ENCODE measurements at regions not wholly inside any gene's neighbourhood (a gene's known extent, or its start where the extent isn't known, plus 50 kb on each side); places are given as distances from the start of the nearest gene placed in this dataset.

DNA sequence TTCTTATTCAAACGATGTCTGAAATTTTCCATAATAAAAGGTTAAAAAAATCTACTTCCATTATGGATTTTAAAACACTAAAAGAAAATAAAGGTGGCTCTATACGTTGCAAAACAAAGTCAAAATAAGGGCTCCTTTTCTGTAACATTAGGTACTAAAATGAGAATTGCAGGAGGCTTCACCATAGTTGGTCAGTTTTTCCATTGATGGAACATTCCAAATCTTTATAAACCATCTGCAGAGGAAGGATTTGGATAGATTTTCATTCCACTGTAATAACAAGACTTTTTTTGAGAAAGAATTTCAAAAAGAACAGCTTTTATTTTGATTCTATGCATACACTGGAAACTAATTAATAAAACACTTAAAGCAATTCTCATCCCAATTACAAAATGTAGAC, 145.6 kb downstream of the LURAP1L start:
- no peaks in the 10 kb centered on the region for H3K9me3 ChIP-seq
- no peaks in the 10 kb centered on the region for H3F3A ChIP-seq (replicated peaks; ENCODE audit: insufficient read depth)
- H4K20me1 ChIP-seq (ENCODE audit: insufficient read depth), result no peaks in the 10 kb centered on the region
- H3K9me2 ChIP-seq, result no peaks in the 10 kb centered on the region
- 63% methylated on average over 2 of the region's 2 CpGs for WGBS (ENCODE audit: low lambda C conversion rate)
- DNase-seq, result no peak
- no peak overlapping the region for H2AFZ ChIP-seq (ENCODE audit: low read depth)
- H3K27ac ChIP-seq (ENCODE audit: low read depth in 2 of 2, low read length in 1 of 2), result no peak overlapping the region
- H3K4me2 ChIP-seq, result no peak overlapping the region
- no peak for TF ChIP-seq RCOR1 (IDR thresholded peaks at IDR 0.05; ENCODE audit: low read length)
- no peak for TF ChIP-seq CHD2 (IDR thresholded peaks at IDR 0.05; ENCODE audit: low read length, partially characterized antibody)
- TF ChIP-seq FOSL2 (IDR thresholded peaks at IDR 0.05; ENCODE audit: borderline replicate concordance, low read depth), result no peak
- no peak for TF ChIP-seq TAF1 (IDR thresholded peaks at IDR 0.05; ENCODE audit: borderline replicate concordance, low read depth, low read length)
- TF ChIP-seq RAD21 (IDR thresholded peaks at IDR 0.05; ENCODE audit: low read length), result no peak
- no peak for TF ChIP-seq MAX (IDR thresholded peaks at IDR 0.05; ENCODE audit: low read depth)
- TF ChIP-seq NRF1 (IDR thresholded peaks at IDR 0.05; ENCODE audit: low read depth, low read length), result no peak
- no peak for TF ChIP-seq ZBTB33 (IDR thresholded peaks at IDR 0.05; ENCODE audit: borderline replicate concordance, low read depth)
- TF ChIP-seq EZH2phosphoT487 (IDR thresholded peaks at IDR 0.05; ENCODE audit: borderline replicate concordance, low read depth), result no peak
- TF ChIP-seq CTCF (IDR thresholded peaks at IDR 0.05), result no peak
- no peak for TF ChIP-seq POLR2AphosphoS5 (IDR thresholded peaks at IDR 0.05; ENCODE audit: low read depth, low read length)
- no peaks in the 10 kb centered on the region; a peak in 1 of 4 replicates for H3K4me1 ChIP-seq (ENCODE audit: control insufficient read depth in 1 of 2, insufficient read depth in 2 of 2, low read depth in 1 of 2, low read length in 1 of 2)
- H3K36me3 ChIP-seq (replicated peaks in 1 of 2; ENCODE audit: control insufficient read depth in 1 of 2, insufficient read depth in 2 of 2, low read length in 1 of 2), result no peaks in the 10 kb centered on the region
- H3K9ac ChIP-seq, result no peak overlapping the region
- H3K4me3 ChIP-seq (ENCODE audit: low read depth in 2 of 2, low read length in 1 of 2), result no peak overlapping the region
- H3K79me2 ChIP-seq (ENCODE audit: insufficient read depth), result no peaks in the 10 kb centered on the region
- H3K27me3 ChIP-seq (ENCODE audit: insufficient read depth), result no peaks in the 10 kb centered on the region
- ChIA-PET CTCF (no interaction called here), POLR2A (no interaction called here)

DNA sequence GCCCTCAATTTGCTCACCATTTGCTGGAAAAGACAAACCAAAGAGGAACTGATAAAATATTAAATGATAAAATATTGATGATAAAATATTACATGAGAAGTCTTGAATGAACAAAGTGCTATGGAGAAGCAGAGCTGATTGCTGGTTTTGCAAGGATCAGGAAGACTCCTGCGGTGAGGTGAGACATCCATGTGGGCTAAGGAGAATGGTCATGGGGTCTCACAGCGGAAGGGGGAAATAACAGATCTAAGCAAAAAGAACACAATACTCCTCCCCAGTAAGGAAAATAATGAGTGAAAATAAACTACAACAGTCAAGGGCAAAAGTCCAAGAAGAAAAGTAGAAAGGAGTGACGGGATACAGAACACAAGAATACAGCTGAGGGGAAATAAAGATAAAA, 146.8 kb downstream of the LURAP1L start:
- POLR2A ChIA-PET, result no interaction called here
- H3K79me2 ChIP-seq (ENCODE audit: insufficient read depth), result no peaks in the 10 kb centered on the region
- no peaks in the 10 kb centered on the region for H3K36me3 ChIP-seq (replicated peaks in 1 of 2; ENCODE audit: control insufficient read depth in 1 of 2, insufficient read depth in 2 of 2, low read length in 1 of 2)
- no peak overlapping the region for H2AFZ ChIP-seq (ENCODE audit: low read depth)
- no peaks in the 10 kb centered on the region for H4K20me1 ChIP-seq (ENCODE audit: insufficient read depth)
- no peaks in the 10 kb centered on the region for H3K4me1 ChIP-seq (ENCODE audit: control insufficient read depth in 1 of 2, insufficient read depth in 2 of 2, low read depth in 1 of 2, low read length in 1 of 2)
- no peak overlapping the region for H3K4me3 ChIP-seq (ENCODE audit: low read depth in 2 of 2, low read length in 1 of 2)
- H3K9me2 ChIP-seq, result no peaks in the 10 kb centered on the region
- DNase-seq, result no peak
- no peak overlapping the region for H3K9ac ChIP-seq
- H3K27me3 ChIP-seq (ENCODE audit: insufficient read depth), result no peaks in the 10 kb centered on the region
- H3K27ac ChIP-seq (ENCODE audit: low read depth in 2 of 2, low read length in 1 of 2), result no peak overlapping the region
- WGBS (ENCODE audit: low lambda C conversion rate), result 99% methylated on average over 3 of the region's 3 CpGs
- CTCF ChIA-PET, result interaction anchor here (0.9 kb wide), 1 partner anchor 113 kb away, joined by 3 read pairs; no protein-coding TSS in a partner anchor
- H3K9me3 ChIP-seq, result no peaks in the 10 kb centered on the region
- H3F3A ChIP-seq (replicated peaks; ENCODE audit: insufficient read depth), result no peaks in the 10 kb centered on the region
- no peak overlapping the region for H3K4me2 ChIP-seq
- TF ChIP-seq NRF1 (IDR thresholded peaks at IDR 0.05; ENCODE audit: low read depth, low read length), result no peak
- no peak for TF ChIP-seq RCOR1 (IDR thresholded peaks at IDR 0.05; ENCODE audit: low read length)
- TF ChIP-seq TAF1 (IDR thresholded peaks at IDR 0.05; ENCODE audit: borderline replicate concordance, low read depth, low read length), result no peak
- TF ChIP-seq FOXJ3 (CRISPR knock-in tag; IDR thresholded peaks at IDR 0.05), result no peak
- TF ChIP-seq USF2 (IDR thresholded peaks at IDR 0.05; ENCODE audit: borderline replicate concordance, low read depth, low read length), result no peak
- no peak for TF ChIP-seq MXI1 (IDR thresholded peaks at IDR 0.05; ENCODE audit: low read depth, low read length)
- TF ChIP-seq RAD21 (IDR thresholded peaks at IDR 0.05; ENCODE audit: low read length), result no peak
- no peak for TF ChIP-seq GABPA (IDR thresholded peaks at IDR 0.05; ENCODE audit: low read depth)
- no peak for TF ChIP-seq CTCF (IDR thresholded peaks at IDR 0.05)
- no peak for TF ChIP-seq ELF1 (IDR thresholded peaks at IDR 0.05)
- no peak for TF ChIP-seq SIN3A (IDR thresholded peaks at IDR 0.05; ENCODE audit: borderline replicate concordance, low read depth, low read length)
- TF ChIP-seq RXRA (IDR thresholded peaks at IDR 0.05; ENCODE audit: borderline replicate concordance, low read depth), result no peak
- TF ChIP-seq EZH2phosphoT487 (IDR thresholded peaks at IDR 0.05; ENCODE audit: borderline replicate concordance, low read depth), result no peak
- TF ChIP-seq TCF12 (IDR thresholded peaks at IDR 0.05), result no peak
- no peak for TF ChIP-seq YY1 (IDR thresholded peaks at IDR 0.05; ENCODE audit: low read depth)
- TF ChIP-seq EP300 (IDR thresholded peaks at IDR 0.05; ENCODE audit: borderline replicate concordance in 1 of 2, low read depth in 1 of 2, low read length in 1 of 2), result no peak
- TF ChIP-seq RFX5 (IDR thresholded peaks at IDR 0.05; ENCODE audit: low read length), result no peak
